OCI-LY3 (cell line): ENCODE measurements at regions not wholly inside any gene's neighbourhood (a gene's known extent, or its start where the extent isn't known, plus 50 kb on each side); places are given as distances from the start of the nearest gene placed in this dataset.

Experiments used
- EZH2phosphoT487 ChIP-seq: fragments of 200-600 bp; shearing (Covaris generic); IDR thresholded peaks from 2 replicates; pipeline ENCODE4 v1.6.1; 2018; ENCODE audit warnings: antibody characterized with exemption, mixed run types, low read depth
- TF ChIP-seq, protein P1 (sequence below): fragments of 200-600, 300-600 bp; sonication (generic); IDR thresholded peaks from 2 replicates; pipeline ENCODE4 v1.5.1; 2014; ENCODE audit warnings: antibody characterized with exemption, low read length, low read depth

GRCh38 chr10:81722399-81722798, 152.6 kb upstream of the NRG3 start:
- TF ChIP-seq, protein P1, sequence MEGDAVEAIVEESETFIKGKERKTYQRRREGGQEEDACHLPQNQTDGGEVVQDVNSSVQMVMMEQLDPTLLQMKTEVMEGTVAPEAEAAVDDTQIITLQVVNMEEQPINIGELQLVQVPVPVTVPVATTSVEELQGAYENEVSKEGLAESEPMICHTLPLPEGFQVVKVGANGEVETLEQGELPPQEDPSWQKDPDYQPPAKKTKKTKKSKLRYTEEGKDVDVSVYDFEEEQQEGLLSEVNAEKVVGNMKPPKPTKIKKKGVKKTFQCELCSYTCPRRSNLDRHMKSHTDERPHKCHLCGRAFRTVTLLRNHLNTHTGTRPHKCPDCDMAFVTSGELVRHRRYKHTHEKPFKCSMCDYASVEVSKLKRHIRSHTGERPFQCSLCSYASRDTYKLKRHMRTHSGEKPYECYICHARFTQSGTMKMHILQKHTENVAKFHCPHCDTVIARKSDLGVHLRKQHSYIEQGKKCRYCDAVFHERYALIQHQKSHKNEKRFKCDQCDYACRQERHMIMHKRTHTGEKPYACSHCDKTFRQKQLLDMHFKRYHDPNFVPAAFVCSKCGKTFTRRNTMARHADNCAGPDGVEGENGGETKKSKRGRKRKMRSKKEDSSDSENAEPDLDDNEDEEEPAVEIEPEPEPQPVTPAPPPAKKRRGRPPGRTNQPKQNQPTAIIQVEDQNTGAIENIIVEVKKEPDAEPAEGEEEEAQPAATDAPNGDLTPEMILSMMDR: no peak
- no peak for TF ChIP-seq EZH2phosphoT487
